Loucy (cell line): ENCODE measurements at regions not wholly inside any gene's neighbourhood (a gene's known extent, or its start where the extent isn't known, plus 50 kb on each side); places are given as distances from the start of the nearest gene placed in this dataset.

Experiments used
- H2AFZ ChIP-seq: fragments of 200-600 bp; sonication (generic); 2 replicates; pipeline ENCODE4 v1.6.0; 2016; ENCODE audit warnings: antibody characterized with exemption, mild to moderate bottlenecking, low read length, moderate library complexity
- H3F3A ChIP-seq: fragments of 200-600 bp; 2 replicates; pipeline ENCODE4 v1.6.0; 2016; ENCODE audit warnings: antibody characterized with exemption, low read depth, mild to moderate bottlenecking
- H3K27me3 ChIP-seq: fragments of 200-600 bp; sonication (generic); 2 replicates; pipeline ENCODE4 v1.6.1; 2014; ENCODE audit warnings: low read length, mild to moderate bottlenecking; ENCODE audit not compliant: insufficient read depth, poor library complexity, severe bottlenecking
- H3K36me3 ChIP-seq: fragments of 200-600 bp; sonication (generic); 2 replicates; pipeline ENCODE4 v1.6.1; 2016; ENCODE audit warnings: low read length; ENCODE audit not compliant: insufficient read depth
- H3K4me1 ChIP-seq: fragments of 200-600 bp; sonication (generic); 2 replicates; pipeline ENCODE4 v1.5.1; 2014; ENCODE audit warnings: low read length, mild to moderate bottlenecking; ENCODE audit not compliant: insufficient read depth, poor library complexity, severe bottlenecking
- H3K4me2 ChIP-seq: fragments of 200-600 bp; sonication (generic); 2 replicates; pipeline ENCODE4 v1.6.0; 2014; ENCODE audit warnings: antibody characterized with exemption, low read length, low read depth, mild to moderate bottlenecking; ENCODE audit not compliant: poor library complexity, severe bottlenecking
- H3K4me3 ChIP-seq: fragments of 200-600 bp; sonication (generic); 2 replicates; pipeline ENCODE4 v1.5.1; 2014; ENCODE audit warnings: low read length, mild to moderate bottlenecking, mixed read lengths; ENCODE audit not compliant: poor library complexity, severe bottlenecking
- H3K79me2 ChIP-seq: fragments of 200-600 bp; sonication (generic); 2 replicates; pipeline ENCODE4 v1.6.1; 2014; ENCODE audit warnings: low read length; ENCODE audit not compliant: insufficient read depth
- H3K9ac ChIP-seq: fragments of 200-600 bp; sonication (generic); 2 replicates; pipeline ENCODE4 v1.6.0; 2014; ENCODE audit warnings: mild to moderate bottlenecking, low read depth, low read length, moderate library complexity; ENCODE audit not compliant: poor library complexity, severe bottlenecking
- H3K9me2 ChIP-seq: fragments of 200-600 bp; sonication (generic); replicated peaks from 2 replicates; pipeline ENCODE4 v1.6.1; 2016; ENCODE audit warnings: low read depth, low read length, mixed read lengths
- H3K9me3 ChIP-seq: fragments of 200-600 bp; sonication (generic); 2 replicates; pipeline ENCODE4 v1.6.1; 2014; ENCODE audit warnings: mild to moderate bottlenecking, antibody characterized with exemption, low read length, low read depth; ENCODE audit not compliant: insufficient read depth
- H4K20me1 ChIP-seq: fragments of 200-600 bp; sonication (generic); 2 replicates; pipeline ENCODE4 v1.6.0; 2014; ENCODE audit warnings: antibody characterized with exemption, low read length, mild to moderate bottlenecking; ENCODE audit not compliant: insufficient read depth, poor library complexity, severe bottlenecking
- CTCF ChIP-seq: fragments of 200-600 bp; sonication (generic); conservative IDR thresholded peaks from 2 replicates; pipeline ENCODE4 v1.5.1; 2014; ENCODE audit warnings: mild to moderate bottlenecking, antibody characterized with exemption, low read length
- EZH2phosphoT487 ChIP-seq: fragments of 200-600 bp; IDR thresholded peaks from 2 replicates; pipeline ENCODE4 v1.6.1; 2018; ENCODE audit warnings: antibody characterized with exemption, mild to moderate bottlenecking, moderate library complexity, borderline replicate concordance

- no peak overlapping the region for H3K4me3 ChIP-seq
- H3K4me2 ChIP-seq = no peak overlapping the region
- no peak for TF ChIP-seq EZH2phosphoT487
- TF ChIP-seq CTCF = no peak
- H3K9me3 ChIP-seq = no peaks in the 10 kb centered on the region
- H3K9me2 ChIP-seq = no peaks in the 10 kb centered on the region
- H3F3A ChIP-seq = no peaks in the 10 kb centered on the region
- H3K9ac ChIP-seq = no peak overlapping the region
- H2AFZ ChIP-seq = no peak overlapping the region
- no peaks in the 10 kb centered on the region for H3K36me3 ChIP-seq
- no peaks in the 10 kb centered on the region for H4K20me1 ChIP-seq
- H3K4me1 ChIP-seq = no peaks in the 10 kb centered on the region
- H3K27me3 ChIP-seq = no peaks in the 10 kb centered on the region
- H3K79me2 ChIP-seq = no peaks in the 10 kb centered on the region
Measured at GRCh38 chr2:18238209-18238608, 322.2 kb downstream of the RDH14 start.

GRCh38 chr2:18237298-18237697 lies 323.2 kb downstream of the RDH14 start:
- Histone ChIP-seq H2AFZ (no peak overlapping the region), H3K4me2 (no peak overlapping the region)
- no peak for TF ChIP-seq CTCF
- no peak for TF ChIP-seq EZH2phosphoT487

GRCh38 chr2:18232731-18233438 lies 327.6 kb downstream of the RDH14 start:
- H3K9me3 ChIP-seq = no peaks in the 10 kb centered on the region
- no peak overlapping the region for H3K9ac ChIP-seq
- H3K9me2 ChIP-seq = no peaks in the 10 kb centered on the region
- H3K36me3 ChIP-seq = no peaks in the 10 kb centered on the region
- no peak for TF ChIP-seq EZH2phosphoT487
- no peak for TF ChIP-seq CTCF
- H3K27me3 ChIP-seq = no peaks in the 10 kb centered on the region
- no peak overlapping the region for H3K4me2 ChIP-seq
- H3F3A ChIP-seq = no peaks in the 10 kb centered on the region
- H3K4me1 ChIP-seq = no peaks in the 10 kb centered on the region
- H3K4me3 ChIP-seq = no peak overlapping the region
- H4K20me1 ChIP-seq = no peaks in the 10 kb centered on the region
- H3K79me2 ChIP-seq = no peaks in the 10 kb centered on the region
- H2AFZ ChIP-seq = no peak overlapping the region

More at GRCh38 chr2:18237298-18237697, 323.2 kb downstream of the RDH14 start:
- H3K79me2 ChIP-seq = no peaks in the 10 kb centered on the region
- H3K36me3 ChIP-seq = no peaks in the 10 kb centered on the region
- H3K9me3 ChIP-seq = no peaks in the 10 kb centered on the region
- no peaks in the 10 kb centered on the region for H3K9me2 ChIP-seq
- no peaks in the 10 kb centered on the region for H4K20me1 ChIP-seq
- no peaks in the 10 kb centered on the region for H3K4me1 ChIP-seq
- H3K4me3 ChIP-seq = no peak overlapping the region
- no peak overlapping the region for H3K9ac ChIP-seq
- no peaks in the 10 kb centered on the region for H3K27me3 ChIP-seq
- no peaks in the 10 kb centered on the region for H3F3A ChIP-seq
